ENCODE measurements at regions not wholly inside any gene's neighbourhood (a gene's known extent, or its start where the extent isn't known, plus 50 kb on each side); places are given as distances from the start of the nearest gene placed in this dataset.

DNA sequence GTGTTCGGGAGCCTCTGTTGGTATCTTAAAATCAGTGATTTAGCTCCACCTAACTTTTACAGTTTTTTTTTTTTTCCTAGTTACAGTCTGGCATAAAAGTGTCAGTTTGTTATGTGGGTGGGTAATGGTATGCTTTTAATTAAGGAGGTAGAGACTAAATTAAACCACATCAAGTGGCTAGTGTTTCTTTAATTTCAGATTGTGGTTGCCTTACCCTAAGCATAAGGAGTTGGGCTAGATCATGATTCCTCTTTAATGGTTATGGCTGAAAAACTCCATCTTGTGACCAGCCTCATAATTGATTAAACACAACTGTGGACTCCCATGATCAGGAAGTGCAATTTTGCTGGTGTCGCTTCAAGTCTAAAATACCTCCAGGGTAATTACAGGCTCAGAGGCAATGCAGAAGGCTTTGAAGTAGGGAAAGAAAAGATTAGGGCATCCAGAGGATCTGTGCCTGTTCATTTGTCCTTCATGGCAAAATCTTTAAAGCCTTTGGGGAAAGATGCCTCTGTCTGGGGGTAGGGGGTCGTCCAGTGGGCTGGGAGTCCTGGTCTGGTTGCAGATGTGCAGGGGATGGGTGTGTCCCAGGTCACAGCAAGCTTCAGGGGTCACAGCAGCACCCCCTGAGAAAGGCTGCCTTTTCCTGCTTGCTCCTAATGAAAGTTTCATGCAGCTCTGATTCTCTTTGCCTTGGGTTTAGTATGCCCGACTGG lies 579.2 kb downstream of the BCL11A start:
- no peak for DNase-seq (ENCODE audit: low read depth)

DNA sequence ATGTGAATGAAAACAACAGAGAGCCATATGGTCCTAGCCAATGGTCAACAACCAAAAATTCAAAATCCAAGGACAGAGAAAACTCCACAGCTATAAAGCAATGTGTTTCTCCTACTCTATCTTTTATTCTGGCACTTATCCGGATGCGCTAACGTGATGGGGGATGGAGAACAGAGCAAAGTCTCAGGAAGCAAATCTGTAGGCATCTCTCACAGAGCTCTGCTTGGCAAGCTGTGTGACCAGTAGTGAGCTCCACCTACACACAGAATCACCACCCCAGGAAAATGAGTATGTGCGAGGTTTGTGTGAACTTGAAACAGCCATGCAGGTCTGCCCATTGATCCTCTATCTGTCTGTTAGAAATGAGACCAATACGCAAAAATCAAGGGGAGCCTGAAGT lies 584.3 kb downstream of the BCL11A start:
- DNase-seq (ENCODE audit: low read depth), result no peak

DNA sequence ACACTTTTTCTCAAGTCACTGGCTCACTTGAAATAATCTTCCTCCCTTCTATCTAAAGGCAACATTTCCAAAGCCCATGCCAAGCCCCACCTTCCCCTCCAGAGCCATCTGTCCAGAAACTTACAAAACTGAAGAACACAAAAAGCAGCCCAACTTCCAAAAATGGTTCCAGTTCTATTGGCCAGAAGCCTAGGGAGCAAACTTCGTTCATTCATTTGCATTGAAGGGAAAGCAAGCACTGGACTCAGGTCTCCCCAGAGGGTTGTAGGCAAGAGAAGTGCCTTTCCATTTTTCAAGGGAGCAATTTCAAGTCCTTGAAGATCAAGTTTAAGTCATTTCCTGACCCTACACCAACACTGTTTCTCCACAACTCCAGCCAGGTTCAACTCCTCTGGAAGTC lies 585.0 kb downstream of the BCL11A start:
- DNase-seq (ENCODE audit: low read depth), result no peak

DNA sequence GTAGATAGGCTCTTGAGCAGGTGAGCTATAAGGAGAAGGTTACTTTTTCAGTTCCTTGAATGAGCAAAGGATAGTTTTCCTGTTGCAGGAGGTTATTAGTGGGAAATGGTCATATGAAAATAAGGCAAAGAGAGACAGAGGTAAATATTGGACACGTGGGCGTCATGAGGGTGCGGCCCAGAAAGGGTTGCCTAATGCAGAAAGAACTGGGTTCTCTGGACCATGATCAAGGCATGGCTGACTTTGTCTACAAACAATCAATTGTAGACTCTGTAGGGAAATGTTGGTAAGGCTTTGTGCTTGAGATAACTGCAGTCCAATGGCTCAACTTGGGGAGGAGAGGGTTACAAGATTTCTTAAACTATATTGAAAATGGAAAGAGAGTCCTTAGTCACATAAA lies 585.8 kb downstream of the BCL11A start:
- DNase-seq (ENCODE audit: low read depth), result no peak

DNA sequence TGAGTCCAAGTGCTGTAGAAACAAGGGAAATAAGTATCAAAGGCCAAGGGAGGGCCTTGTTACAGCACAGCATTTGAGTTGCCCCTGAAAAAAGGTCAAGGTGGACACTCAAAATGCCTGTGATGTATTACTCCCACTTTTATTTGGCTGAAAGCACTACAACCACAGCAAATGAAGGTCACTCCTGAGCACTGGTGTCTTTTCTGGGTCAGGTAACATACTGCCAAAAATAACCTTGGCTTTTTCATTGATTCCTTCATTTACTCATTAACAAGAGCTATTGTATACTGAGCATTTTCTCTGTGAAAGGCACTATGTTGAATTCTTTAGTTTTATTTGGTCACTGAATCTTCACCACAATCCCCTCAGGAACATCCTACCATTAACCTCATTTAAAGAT lies 590.3 kb downstream of the BCL11A start:
- DNase-seq (ENCODE audit: low read depth), result no peak

DNA sequence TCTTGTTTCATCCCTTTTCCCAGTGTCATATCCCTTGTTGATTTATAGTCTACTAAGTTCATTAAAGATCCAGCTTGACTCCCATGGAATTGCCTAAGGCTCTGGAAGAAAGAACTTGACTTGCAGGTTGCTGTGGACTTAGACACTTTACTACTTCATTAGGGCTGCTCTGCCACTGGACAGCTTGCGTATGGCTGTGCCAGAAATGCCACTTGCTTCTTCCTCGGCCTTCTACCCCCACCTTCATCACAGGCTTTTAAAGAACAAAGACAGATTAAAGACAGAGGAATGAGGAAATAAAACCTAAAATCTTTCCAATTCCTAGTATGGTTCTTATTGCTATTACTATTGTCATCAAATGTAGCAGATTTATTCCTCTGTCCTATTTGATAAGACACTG lies 591.7 kb downstream of the BCL11A start:
- DNase-seq (ENCODE audit: low read depth), result no peak

DNA sequence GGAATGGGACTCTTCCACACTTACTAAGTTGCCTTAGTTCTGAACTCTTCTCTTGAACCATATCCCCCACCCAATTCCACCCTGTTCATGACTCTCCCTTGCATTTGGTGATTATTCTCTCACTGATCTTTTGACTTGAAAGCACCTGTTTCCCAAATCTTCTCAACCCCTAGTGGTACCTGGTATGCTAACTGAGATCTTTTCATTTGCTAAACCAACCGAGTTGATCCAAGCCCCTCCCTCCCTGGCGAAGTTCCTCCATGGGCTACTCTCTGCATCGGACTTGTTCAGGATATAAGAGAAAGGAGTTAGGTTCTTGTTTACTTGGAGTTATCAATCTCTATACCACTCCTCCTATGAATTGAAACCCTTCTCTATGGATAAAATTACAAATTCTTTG lies 593.5 kb downstream of the BCL11A start:
- no peak for DNase-seq (ENCODE audit: low read depth)

DNA sequence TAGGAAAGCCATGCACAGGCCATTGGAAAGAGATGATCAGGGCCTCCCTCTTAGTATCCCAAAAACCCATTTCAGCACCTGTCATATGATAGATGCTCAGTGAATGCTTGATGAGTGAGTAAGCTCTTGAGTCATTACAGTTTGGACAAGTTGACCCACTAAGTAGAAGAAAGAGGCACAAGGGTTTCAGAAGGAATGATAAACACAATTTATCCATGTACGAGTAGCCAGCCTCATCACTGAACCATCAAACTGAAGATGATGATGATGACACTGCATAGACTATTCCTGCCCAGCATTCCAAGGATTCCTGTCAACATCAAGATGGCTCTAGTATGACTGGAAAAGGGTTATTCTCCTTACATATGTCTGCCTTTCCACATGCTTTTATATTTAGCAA lies 596.0 kb downstream of the BCL11A start:
- DNase-seq (ENCODE audit: low read depth), result no peak

DNA sequence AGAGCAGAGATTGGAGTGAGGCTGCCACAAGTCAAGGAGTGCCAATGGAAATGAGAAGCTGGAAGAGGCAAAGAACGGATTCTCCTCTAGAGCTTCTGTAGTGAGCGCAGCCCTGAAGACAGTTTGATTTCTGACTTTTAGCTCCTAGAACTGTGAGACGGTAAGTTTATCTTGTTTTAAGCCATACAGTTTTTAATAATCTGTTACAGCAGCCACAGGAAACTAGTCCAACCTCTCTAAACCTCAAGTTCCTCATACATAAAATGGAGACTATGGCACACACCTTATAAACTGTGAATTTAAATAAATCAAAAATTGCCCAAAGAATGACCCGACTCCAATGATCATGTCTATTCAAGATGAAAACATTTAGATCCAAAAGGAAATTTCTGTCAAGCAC lies 596.5 kb downstream of the BCL11A start:
- DNase-seq (ENCODE audit: low read depth), result no peak

DNA sequence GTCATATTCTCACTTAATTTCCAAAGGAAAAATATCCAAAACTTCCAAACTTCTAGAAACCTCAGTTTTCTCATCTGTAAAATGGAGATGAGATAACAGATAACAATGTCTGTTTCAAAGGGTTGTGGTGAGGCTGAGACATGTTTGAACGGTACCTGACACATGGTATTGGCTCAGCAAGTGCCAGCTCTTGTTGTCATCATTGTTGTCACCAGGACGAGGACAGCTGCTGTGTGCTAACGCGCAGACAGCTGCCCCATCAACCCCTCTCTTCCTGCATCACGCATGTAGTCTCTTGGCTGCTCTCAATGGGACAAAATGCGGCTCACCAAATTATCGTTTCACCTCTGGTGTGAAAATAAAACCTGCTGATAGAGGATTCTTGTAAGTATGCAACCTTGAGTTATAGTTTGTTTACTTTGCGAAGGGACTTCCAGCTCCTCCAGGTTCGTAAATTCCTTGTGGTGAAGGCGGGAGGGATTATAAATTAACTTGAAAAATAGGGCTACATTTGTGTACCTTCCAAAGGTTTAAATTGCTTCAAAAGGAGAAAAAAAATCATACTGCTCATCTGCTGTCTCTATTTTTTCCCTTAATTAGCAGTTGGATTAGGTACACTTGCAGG lies 605.4 kb downstream of the BCL11A start:
- no peak for DNase-seq (ENCODE audit: low read depth)

DNA sequence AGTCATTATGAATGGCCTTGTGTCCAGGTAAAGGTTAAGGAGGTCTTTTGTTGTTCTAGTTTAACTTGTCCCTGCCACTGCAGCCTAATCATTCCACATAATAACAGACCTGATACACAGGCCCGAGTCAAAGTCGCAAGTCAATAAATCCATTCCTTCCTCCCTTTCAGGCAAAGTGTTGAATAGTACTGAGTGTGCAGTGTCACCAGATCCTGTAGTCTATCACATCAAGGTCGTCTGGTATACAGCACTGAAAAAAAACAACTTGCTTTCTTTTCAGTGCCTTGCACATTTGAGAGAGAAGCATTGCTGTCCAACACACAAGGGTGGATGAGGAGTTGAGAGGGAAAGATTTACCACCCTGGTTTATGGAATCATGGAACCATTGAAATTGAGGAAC lies 606.2 kb downstream of the BCL11A start:
- no peak for DNase-seq (ENCODE audit: low read depth)

DNA sequence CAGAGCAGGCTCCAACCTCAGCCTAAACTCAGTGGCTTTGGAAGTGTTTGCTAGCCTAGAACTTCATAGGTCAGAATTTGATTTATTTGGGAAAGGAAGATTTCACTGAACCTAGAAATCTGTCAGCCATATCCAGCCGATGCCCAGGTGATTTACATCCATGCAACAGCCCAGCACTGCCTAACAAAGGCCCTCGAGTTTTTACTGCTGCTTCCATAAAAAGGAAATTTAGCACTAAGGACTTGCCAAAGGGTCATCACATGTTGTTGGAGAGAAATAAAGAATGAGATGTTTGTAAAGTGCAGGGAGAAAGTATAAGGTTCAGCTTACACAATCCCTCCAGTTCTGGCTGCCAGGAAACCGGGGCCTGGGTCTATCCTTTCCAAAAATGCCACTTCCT lies 614.2 kb downstream of the BCL11A start:
- DNase-seq (ENCODE audit: low read depth), result no peak

DNA sequence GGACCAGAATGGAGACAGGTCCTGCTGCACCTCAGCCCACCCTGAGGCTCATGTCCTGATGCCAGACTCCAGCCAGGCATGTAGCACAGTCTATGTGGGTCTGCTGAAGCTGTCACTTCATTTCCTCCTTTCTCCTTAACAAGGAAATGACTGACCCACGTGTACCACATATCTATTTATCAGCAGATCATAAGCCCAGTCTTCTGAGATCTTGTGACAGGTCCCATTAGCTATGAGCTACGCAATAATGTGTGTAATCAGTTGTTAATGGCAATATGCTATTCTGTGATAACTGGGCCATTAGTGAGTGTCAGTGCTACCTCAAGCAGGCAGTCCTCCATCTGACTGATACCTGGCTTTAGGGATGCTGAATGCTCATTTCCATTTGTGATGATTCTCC lies 615.3 kb downstream of the BCL11A start:
- no peak for DNase-seq (ENCODE audit: low read depth)

DNA sequence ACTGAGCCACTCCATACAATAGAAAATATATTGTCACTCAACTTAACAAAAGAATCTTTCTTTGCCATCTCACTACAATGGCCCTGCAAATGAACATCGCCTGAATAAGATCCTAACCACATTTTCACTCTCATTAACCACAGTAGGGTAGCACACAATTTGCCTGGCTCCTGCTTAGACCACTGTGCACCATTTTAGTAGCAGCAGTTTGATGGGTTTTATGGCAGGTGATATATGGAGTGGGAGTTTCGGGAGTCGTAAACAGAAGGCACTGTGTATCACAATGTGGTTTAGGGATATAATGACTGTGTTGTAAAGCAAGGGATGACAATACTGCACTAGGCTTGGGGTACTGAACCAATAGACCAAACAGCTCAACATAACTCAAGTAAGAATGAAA lies 617.4 kb downstream of the BCL11A start:
- DNase-seq (ENCODE audit: low read depth), result no peak

DNA sequence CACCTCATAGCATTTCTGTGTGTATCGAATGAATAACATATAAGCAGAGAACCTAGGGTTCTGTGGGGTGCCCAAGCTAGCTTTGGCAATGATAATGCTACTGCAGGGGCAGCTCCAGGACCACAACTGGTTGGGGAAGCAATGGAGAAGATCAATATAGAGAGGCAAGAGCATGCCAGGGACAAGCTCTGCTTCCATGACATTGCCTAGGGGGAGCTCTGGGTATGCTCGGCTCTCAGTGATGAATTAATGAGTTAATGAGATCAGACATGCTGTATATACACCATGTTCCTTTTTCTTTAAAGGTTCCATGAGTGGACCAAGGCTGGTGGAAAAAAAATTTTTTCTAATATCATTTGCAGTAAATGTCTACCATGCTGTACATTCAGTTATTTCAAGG lies 618.4 kb downstream of the BCL11A start:
- no peak for DNase-seq (ENCODE audit: low read depth)

DNA sequence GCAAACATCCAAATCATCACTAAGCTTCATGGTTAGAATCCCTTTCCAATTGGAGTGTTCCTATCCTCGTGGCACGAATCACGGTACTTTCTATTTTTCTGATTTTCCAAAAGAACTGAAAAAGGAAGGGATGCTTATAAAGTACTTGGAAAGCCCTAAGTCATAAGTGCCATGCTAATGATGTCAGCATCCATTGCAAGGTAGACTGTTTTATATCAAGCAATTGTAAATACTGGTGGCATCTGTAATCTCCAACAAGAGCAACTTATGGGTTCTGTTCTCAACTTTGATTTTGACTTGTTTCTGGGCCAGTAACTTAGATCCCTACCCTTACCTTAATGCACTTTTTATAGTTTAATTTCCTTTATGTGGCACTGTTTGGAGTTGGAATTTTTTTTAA lies 619.5 kb downstream of the BCL11A start:
- no peak for DNase-seq (ENCODE audit: low read depth)

DNA sequence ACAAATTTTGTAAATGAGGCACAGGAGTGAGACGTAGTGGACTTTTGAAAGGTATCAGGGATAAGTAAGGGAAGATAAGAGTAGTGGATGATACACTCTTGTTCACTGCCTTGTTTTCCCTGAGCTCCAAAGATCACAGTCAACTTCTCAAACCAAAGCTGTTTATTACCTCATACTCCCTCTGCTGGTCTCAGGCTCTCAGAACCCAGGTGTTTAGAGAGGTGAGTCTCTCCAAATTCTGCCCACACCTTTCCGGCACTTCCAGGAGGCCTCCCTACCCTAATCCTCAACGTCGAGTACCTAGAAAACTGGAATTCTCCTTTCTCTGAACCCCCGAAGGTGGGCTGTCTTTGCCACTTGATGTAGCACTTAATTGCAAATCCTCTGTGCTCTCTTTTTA lies 621.1 kb downstream of the BCL11A start:
- no peak for DNase-seq (ENCODE audit: low read depth)

DNA sequence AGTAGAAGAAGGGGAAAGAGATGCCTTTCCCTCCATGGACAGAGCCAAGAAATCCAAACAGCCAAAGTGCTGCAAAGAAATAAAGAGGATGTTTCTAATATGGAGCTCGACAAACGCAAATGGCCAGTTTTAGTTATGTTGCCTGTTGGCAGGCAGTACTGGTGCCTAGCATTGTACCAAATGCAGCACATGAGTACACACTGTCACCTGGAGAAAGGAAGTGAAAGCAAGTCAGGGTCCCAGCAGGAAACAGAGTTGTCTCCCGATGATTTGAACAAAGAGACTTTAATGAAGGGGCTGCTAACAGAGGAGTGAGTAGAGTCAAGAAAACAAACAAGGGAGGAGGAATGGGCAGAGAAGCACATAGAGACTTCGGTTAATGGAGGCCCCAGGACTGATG lies 623.0 kb downstream of the BCL11A start:
- no peak for DNase-seq (ENCODE audit: low read depth)

DNA sequence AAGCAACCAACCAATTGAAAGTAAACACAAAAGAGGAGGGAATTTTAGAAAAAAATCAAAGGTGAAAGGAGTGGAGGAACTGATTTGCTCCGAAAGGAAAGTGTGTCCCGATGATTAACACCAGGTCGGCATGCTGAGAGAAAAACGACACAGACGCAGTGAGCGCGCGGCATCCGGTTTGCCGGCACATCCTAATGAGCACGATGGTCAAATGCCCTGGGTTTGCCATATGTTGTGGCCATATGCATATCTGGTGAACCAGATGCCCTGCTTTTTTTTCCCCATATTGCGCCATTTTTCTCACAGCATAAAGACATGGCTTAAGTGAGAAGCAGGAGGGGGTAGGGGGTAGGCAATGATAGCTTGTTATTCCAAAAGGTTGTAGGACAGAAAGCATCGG lies 626.7 kb downstream of the BCL11A start:
- no peak for DNase-seq (ENCODE audit: low read depth)

DNA sequence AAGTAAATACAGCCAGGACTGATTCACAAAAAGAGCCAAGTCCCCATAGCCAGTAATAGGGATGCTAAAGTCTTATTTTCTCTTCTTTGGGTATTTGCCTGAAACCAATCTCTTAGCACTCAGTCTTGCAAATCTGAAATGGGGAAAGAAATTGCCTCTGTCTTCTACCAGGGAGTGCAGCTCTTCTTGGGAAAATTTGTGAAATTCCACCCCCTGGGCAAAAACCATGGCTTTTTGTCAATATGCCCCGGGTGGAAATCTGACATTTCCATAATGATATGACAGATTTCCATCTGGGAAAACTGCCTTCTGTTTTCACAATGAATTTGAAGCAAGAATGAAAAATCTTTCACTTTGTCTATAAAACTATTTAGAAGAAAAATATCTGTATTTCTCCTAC lies 628.1 kb downstream of the BCL11A start:
- DNase-seq (ENCODE audit: low read depth), result no peak

DNA sequence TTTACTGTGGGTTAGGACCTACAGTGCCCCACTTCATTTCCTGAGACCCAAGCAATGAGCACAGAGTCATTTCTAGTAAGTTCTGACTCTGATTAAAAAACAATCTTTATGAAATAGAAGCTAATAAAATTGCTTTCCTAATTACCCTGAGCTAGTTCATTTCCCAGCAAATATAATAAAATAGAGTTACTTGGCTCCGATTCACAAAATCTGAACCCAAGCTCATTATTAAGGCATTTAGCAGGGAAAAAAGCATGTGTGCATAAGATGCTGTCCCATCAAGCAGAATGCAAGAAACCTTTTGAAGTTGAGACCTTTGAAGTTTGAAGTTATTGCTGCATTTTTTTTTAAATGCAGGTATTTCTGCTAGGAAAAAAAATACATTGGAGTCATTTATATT lies 629.1 kb downstream of the BCL11A start:
- no peak for DNase-seq (ENCODE audit: low read depth)

DNA sequence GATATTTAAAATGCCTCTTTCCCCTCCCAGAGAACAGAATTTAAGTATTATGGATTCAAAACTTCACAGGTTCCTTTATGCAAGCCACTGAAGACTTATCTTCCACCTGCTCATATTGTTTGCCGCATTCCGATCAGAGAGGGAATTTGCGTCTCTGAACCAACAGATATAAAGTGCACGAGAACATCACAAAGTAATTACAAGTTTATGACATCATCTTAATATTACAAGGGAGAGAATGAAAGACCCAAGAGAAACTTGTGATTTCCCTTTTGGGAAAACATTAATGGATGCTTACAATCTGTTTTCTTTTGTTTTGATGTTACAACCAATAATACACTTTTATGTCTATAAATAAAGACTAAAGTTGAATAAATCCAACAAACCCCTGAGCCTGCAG lies 631.0 kb downstream of the BCL11A start:
- no peak for DNase-seq (ENCODE audit: low read depth)

DNA sequence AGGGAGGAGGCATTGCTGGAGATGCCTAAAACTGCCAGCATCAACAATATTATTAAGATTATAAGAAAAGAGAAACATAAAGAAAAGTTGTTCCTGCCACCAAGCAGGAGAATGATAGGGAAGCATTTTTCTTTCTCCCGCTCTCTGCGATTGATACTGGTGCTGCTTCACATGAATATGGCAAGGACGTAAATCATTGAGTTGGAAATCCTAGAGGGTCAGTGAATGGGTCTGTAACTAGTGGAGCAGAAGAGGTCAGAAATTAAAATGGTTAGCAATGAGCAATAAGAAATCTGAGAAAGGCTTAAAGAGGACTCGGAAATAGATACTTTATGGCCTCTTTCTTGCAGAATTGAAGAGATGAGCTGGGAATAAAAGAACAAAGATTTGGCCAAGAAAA lies 631.7 kb downstream of the BCL11A start:
- DNase-seq (ENCODE audit: low read depth), result no peak

DNA sequence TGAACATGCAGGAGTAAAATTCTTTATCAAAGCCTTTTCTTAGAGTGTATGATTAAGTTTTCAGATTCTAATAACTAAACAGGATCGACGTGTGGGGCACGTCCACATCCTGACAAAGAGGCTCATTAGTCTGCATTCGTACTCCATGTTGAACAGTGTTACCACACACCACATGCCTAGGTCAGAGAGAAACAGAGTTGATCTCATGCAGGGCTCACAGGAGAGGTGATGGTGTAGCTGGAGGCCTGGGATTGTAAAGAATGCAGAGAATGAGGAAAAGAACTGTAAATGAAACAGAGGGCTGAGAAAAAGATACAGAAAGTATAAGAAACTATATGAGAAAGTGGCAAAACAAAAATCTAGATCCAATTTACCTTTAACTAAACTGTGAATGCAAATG lies 632.5 kb downstream of the BCL11A start:
- no peak for DNase-seq (ENCODE audit: low read depth)

Data from stimulated activated CD8-positive, alpha-beta memory T cell treated with anti-CD3 and anti-CD28 coated beads, Interleukin-12 subunit alpha, Interleukin-12 subunit beta, amount 100 ng/mL, for 4 hours (primary cell).